Fibroblast of gingiva (primary cell): ENCODE measurements at regions not wholly inside any gene's neighbourhood (a gene's known extent, or its start where the extent isn't known, plus 50 kb on each side); places are given as distances from the start of the nearest gene placed in this dataset.

ENCODE experiments used
- DNase-seq: peaks from one replicate; pipeline ENCODE4 v3.0.0-alpha.2; 2011; ENCODE audit warnings: low read depth

DNA sequence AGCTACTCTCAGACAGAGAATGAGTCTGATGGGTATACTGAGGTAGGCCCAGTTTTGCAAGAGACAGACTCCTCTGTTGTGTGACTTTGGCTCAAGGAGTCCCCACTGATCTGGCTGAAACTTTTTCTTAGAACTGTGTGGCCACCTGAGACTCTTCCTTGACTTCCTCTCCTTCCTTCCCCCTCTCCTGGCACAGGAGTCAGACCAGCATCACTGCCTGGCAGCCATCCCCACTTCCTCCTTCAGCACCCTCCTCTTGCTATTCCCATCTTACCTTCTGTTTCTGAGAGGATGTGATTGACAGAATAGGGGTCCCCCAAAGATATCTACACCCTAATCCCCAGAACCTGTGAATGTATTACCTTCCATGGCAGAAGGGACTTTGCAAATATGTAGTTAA is 351.1 kb downstream of the MN1 start:
- no peak for DNase-seq

DNA sequence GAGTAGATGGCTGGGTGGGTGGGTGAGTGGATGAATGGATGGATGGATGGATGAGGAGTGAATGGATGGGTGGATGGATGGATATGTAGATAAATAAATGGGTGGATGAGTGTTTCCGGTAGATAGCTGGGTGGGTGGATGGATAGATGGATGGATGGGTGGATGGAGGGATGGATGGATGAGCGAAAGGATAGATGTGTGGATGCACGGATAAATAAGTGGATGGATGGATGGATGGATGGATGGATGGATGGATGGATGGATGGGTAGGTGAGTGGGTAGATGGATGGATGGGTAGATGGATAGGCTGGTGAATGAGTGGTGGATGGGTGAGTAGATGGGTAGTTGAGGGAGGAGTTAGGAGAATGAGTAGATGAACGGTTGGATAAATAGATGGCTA is 349.3 kb downstream of the MN1 start:
- DNase-seq = no peak

GRCh38 chr22:27452922-27453321 is 348.6 kb downstream of the MN1 start:
- no peak for DNase-seq

GRCh38 chr22:27453725-27454124 is 347.8 kb downstream of the MN1 start:
- DNase-seq = no peak

- no peak for DNase-seq
Measured at GRCh38 chr22:27454807-27455450, 346.6 kb downstream of the MN1 start.

GRCh38 chr22:27455526-27455925 is 346.0 kb downstream of the MN1 start:
- no peak for DNase-seq

GRCh38 chr22:27456696-27457503 is 344.7 kb downstream of the MN1 start:
- DNase-seq = peak; percentile 57

DNA sequence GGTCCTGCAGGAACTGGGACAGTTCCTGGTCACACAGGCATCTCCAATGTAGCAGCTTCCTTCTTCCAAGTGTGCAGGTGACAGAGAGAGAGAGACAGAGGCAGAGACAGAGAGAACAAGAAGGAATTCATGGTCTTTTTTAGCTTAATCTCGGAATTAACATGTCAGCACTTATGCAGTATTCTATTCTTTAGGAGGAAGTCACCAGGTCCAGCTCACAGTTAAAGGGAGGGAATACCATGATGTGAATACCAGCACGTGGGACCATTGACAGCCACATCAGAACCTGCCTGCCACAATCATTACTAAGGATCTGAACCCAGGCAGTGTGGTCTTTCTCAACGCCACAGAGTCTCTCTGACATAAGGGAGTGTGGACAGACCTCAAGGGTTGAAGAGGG is 341.6 kb downstream of the MN1 start:
- no peak for DNase-seq

DNA sequence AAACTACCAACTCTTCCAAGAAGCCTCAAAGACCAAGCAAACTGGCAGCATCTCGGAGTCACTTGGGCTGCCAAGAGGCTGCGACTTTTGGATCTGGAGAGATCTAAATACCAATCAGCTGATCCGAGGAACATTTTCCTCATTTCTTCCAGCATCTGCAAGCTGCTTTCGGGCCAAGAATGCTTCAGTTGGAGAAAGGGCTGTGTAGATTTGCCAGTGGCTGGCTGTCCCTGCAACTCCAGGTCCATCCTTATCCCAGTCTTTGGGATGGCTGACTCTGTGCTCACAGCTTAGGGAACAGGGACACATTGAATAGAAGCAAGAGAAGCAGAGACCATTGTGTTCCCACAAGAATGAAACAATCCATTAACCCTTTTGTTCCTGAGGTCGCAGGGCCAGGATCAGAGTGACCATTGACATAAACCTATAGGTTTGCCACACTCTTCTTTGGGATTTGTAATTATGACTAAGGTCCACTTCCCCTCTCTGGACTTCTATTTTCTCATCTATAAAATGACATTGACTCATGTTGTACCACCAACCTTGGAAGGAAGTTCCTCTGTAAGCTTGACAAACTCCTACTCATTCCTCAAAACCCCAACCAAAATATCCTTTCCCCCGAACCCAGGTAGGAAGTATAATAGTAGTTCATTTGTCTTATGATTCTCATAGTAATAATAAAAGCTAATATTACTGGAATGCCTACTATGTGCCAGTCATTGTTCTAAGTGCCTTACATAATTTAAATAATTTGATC is 340.8 kb downstream of the MN1 start:
- DNase-seq = peak; percentile 88

- peak; percentile 78 for DNase-seq
Measured at GRCh38 chr22:27461470-27461869, 340.1 kb downstream of the MN1 start.

- peak; percentile 72 for DNase-seq
Measured at GRCh38 chr22:27462190-27462589, 339.4 kb downstream of the MN1 start.

DNA sequence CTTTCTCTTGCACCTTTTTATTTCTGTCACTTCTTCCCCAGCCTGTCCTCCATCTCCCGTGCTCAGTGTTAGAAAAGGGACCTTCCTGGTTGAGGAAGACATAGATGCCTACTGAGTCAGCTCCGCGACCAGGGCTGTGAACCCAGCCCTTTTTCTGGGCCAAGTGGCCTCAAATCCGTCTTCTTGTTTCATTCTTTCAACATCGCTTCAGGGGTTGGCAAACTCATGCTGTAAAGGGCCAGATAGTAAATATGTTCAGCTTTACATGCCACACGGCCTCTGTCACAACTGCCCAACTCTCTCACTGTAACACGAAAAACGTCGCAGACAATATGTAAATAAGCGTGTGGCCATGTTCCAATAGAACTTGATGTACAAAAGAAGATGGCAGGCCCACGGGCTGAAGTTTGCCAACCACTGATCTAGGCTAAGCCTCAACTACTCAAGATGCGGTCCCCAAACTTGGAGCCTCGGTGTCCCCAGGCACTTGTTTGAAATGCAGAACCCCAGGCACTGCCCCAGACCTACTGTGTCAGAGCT is 338.4 kb downstream of the MN1 start:
- peak; percentile 93 for DNase-seq

DNA sequence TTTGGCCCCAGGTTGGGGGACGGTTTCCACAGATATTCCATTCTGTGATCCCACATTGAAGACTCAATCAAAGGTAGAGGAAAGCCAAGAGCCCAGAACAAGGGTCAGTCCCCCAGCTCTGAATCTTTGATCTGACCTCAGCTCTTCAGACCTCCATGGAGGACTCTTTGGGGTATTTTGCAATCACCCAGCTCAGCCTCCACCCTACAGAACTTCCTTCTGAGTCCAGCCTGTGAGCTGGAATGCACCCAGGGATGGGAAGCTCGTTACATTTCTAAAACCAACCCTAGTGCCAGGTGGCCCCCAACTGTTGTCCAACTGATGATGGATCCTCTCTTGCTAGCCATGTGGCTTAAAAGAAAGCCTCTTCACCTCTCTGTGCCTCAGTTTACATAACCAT is 335.3 kb downstream of the MN1 start:
- no peak for DNase-seq

DNA sequence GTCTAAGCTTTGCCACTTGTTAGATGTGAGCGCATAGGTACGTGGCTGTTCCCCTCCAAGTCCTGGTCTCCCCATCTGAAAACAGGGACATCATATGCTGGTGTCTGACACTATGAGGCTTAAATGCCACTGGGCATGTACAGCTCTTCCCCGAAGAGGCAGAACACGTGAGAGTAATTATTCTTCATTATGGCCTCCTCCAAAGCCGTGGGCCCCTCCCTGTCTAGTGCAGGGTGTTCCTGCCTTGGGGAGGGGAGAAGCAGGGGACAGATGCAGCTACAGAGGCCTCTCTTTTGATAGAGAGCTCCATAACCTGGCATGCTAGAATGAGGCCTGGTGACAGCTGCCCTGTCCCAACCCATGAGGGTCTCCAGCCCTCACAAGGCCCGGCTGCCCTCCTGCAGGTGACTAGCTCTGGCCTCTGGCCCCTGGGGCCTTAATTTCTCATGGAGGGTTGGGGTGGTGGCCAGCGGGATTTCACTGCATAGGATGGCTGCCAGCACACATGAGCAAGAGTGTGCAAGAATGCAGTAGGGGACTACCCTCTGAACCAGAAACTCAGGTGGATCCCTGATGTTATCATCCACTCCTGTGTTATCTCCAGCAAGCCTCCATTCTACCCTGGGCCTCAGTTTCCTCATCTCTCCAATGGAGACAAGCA is 334.6 kb downstream of the MN1 start:
- no peak for DNase-seq

DNA sequence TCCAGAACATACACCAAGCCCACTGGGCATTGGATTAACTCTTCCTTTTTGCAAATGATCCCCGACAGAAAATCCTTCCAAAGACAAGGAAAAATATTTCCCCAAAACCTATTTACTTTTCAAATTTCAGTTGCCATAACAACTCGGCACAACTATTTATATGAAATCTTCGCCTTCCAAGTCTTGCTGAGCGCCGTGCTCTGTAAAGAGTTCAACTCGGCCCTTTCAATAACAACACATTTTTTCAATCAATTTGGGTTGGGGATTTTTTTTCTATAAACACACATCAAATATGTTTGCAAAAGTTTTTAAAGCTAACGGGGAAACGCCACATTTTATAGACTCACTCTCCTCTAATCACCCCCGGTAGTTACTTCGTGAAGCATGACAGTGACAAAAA is 333.8 kb downstream of the MN1 start:
- DNase-seq = no peak

GRCh38 chr22:27468712-27469111 is 332.8 kb downstream of the MN1 start:
- DNase-seq = no peak

DNA sequence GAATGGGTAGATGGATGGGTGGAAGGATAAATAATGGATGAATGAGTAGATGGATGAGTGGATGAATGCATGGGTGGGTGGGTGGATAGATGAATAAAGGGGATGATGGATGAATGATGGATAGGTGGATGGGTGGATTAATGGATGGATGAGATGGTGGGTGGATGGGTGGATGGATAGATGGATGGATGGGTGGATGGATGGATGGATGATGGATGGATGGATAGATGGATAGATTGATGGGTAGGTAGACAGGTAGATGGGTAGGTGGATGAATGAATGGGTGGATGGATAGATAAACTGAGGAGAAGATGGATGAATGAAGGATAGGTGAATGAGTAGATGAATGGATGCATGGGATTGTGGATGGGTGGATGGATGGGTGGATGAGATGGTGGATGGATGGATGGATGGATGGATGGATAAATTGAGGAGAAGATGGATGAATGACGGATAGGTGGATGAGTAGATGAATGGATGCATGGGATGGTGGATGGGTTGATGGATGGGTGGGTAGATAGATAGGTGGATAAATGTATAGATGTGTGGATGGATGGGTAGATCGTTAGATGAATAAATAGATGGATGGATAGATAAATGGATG is 331.3 kb downstream of the MN1 start:
- DNase-seq = no peak

DNA sequence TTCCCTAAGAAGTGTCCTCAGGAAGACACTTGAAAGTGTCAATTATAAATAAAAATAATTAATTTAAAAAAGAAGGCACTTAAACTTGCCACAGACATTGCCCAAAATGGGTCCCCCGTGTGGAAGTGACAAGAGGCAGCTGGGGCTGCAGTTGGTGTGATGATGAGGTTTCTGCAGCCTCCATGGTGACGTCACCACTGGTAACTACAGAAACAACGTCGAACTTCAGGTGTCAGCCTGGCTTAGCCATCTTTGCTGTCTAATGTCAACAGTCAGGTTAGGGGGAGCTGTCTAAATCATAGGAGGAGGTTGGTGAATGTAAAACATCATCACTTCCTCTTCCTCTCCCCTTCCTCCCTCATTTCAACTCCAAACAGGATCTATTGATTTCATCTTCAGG is 328.6 kb downstream of the MN1 start:
- no peak for DNase-seq

- DNase-seq = no peak
Measured at GRCh38 chr22:27473533-27473932, 328.0 kb downstream of the MN1 start.

GRCh38 chr22:27474112-27474571 is 327.4 kb downstream of the MN1 start:
- no peak for DNase-seq

DNA sequence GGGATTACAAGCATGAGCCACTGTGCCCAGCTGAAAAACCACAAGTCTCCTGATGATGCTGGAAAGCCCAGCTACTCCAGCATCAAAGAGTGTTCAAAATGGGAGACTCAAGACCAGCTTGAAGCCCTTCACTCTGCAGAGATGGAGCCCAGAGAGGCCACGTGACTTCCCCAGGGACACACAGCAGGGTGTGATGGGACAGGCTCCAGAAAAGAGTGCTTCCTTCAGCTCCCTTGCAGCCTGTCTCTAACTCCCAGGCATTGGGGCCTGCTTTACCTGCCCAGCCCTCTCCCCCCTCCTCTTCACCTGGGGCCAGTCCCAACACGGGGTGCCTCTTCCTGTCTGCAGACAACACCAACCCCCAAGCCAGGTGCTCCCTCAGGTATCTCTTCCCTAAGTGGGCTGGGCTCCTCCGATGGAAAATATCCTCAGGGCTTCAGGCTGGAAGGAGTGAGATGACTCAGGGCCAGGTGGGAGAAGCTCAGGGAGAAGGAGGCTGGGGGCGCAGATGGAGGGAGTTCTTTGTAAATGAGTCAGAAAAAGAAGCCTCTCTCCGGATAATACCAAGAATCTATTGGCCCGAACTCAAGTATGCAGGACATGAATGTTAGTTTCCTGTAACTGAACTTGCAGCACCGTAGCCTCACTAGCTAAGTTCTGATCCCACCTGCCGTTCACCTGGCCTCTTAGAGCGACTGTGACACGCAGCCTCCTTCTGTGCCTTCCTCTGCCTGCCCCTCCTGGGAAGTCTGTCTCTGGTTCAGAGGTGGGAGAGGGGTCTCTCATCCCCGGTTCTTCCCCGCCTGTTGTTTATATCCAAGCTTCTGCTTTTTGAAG is 326.6 kb downstream of the MN1 start:
- peak; percentile 57 for DNase-seq
